H9 (cell line): ENCODE measurements at regions not wholly inside any gene's neighbourhood (a gene's known extent, or its start where the extent isn't known, plus 50 kb on each side); places are given as distances from the start of the nearest gene placed in this dataset.

ENCODE experiments used
- DNase-seq: peaks from one replicate; pipeline ENCODE4 v3.0.0-alpha.2; 2017
- H2AFZ ChIP-seq: one replicate; pipeline ENCODE4 v1.6.1; 2013; ENCODE audit warnings: mild to moderate bottlenecking, low read length, control low read depth, moderate library complexity
- H2AK5ac ChIP-seq: 2 replicates; pipeline ENCODE4 v1.6.1; 2013; ENCODE audit warnings: low read length, control low read depth, mixed read lengths; ENCODE audit not compliant: insufficient read length
- H2BK120ac ChIP-seq: one replicate; pipeline ENCODE4 v1.6.1; 2013; ENCODE audit warnings: low read depth, mild to moderate bottlenecking, low read length, control low read depth, inconsistent platforms; ENCODE audit not compliant: poor library complexity, severe bottlenecking
- H2BK12ac ChIP-seq: 2 replicates; pipeline ENCODE4 v1.6.1; 2013; ENCODE audit warnings: low read length, control low read depth, mixed read lengths, low read depth; ENCODE audit not compliant: insufficient read length
- H2BK15ac ChIP-seq: 2 replicates; pipeline ENCODE4 v1.6.1; 2013; ENCODE audit warnings: low read depth, low read length, control low read depth
- H2BK20ac ChIP-seq: one replicate; pipeline ENCODE4 v1.6.1; 2013; ENCODE audit warnings: low read depth, mild to moderate bottlenecking, low read length, control low read depth, inconsistent platforms; ENCODE audit not compliant: poor library complexity, severe bottlenecking
- H2BK5ac ChIP-seq: 2 replicates; pipeline ENCODE4 v1.6.1; 2013; ENCODE audit warnings: low read length, control low read depth, mixed read lengths; ENCODE audit not compliant: insufficient read length
- H3K14ac ChIP-seq: 2 replicates; pipeline ENCODE4 v1.6.1; 2013; ENCODE audit warnings: low read length, control low read depth; ENCODE audit not compliant: insufficient read depth
- H3K18ac ChIP-seq: 2 replicates; pipeline ENCODE4 v1.6.1; 2013; ENCODE audit warnings: low read depth, mild to moderate bottlenecking, mixed read lengths, low read length, control low read depth; ENCODE audit not compliant: insufficient read length
- H3K23ac ChIP-seq: 2 replicates; pipeline ENCODE4 v1.6.1; 2013; ENCODE audit warnings: low read length, control low read depth, mixed read lengths, low read depth; ENCODE audit not compliant: insufficient read length
- H3K23me2 ChIP-seq: 2 replicates; pipeline ENCODE4 v1.6.1; 2013; ENCODE audit warnings: low read depth, mild to moderate bottlenecking, mixed read lengths, low read length, control low read depth; ENCODE audit not compliant: insufficient read length, poor library complexity, severe bottlenecking
- H3K27ac ChIP-seq: 2 replicates; pipeline ENCODE4 v1.5.1; 2013; ENCODE audit warnings: low read length, control low read depth, mixed read lengths, low read depth; ENCODE audit not compliant: insufficient read length
- H3K27me3 ChIP-seq: 2 replicates; pipeline ENCODE4 v1.6.1; 2013; ENCODE audit warnings: low read length, control low read depth, inconsistent platforms; ENCODE audit not compliant: insufficient read depth
- H3K4ac ChIP-seq: 2 replicates; pipeline ENCODE4 v1.6.1; 2013; ENCODE audit warnings: low read depth, mild to moderate bottlenecking, control low read depth, inconsistent platforms, low read length, moderate library complexity
- H3K4me1 ChIP-seq: 2 replicates; pipeline ENCODE4 v1.6.1; 2013; ENCODE audit warnings: low read length, control low read depth, inconsistent platforms; ENCODE audit not compliant: insufficient read depth
- H3K4me2 ChIP-seq: 2 replicates; pipeline ENCODE4 v1.6.1; 2013; ENCODE audit warnings: low read length, control low read depth, mixed read lengths; ENCODE audit not compliant: insufficient read length, insufficient read depth
- H3K56ac ChIP-seq: 2 replicates; pipeline ENCODE4 v1.6.1; 2013; ENCODE audit warnings: low read depth, mild to moderate bottlenecking, mixed read lengths, low read length, control low read depth; ENCODE audit not compliant: insufficient read length
- H3K79me1 ChIP-seq: 2 replicates; pipeline ENCODE4 v1.6.1; 2013; ENCODE audit warnings: low read depth, mild to moderate bottlenecking, moderate library complexity, low read length, control low read depth, inconsistent platforms; ENCODE audit not compliant: insufficient read depth, poor library complexity, severe bottlenecking
- H3K79me2 ChIP-seq: 2 replicates; pipeline ENCODE4 v1.6.1; 2013; ENCODE audit warnings: low read length, control low read depth, inconsistent platforms; ENCODE audit not compliant: insufficient read depth
- H3K9ac ChIP-seq: 2 replicates; pipeline ENCODE4 v1.6.1; 2013; ENCODE audit warnings: low read length, control low read depth, mixed read lengths; ENCODE audit not compliant: insufficient read length; ENCODE audit errors: extremely low read depth
- H3K9me3 ChIP-seq: one replicate; pipeline ENCODE4 v1.6.1; 2013; ENCODE audit warnings: low read depth, low read length, inconsistent platforms; ENCODE audit not compliant: control insufficient read depth
- H3T11ph ChIP-seq: one replicate; pipeline ENCODE4 v1.6.1; 2013; ENCODE audit warnings: mild to moderate bottlenecking, low read length, control low read depth, inconsistent platforms
- H4K20me1 ChIP-seq: one replicate; pipeline ENCODE4 v1.6.1; 2013; ENCODE audit not compliant: control insufficient read depth, insufficient read length, insufficient read depth
- H4K5ac ChIP-seq: 2 replicates; pipeline ENCODE4 v1.6.1; 2013; ENCODE audit warnings: low read depth, mild to moderate bottlenecking, mixed read lengths, low read length, control low read depth; ENCODE audit not compliant: insufficient read length
- H4K8ac ChIP-seq: replicated peaks from 2 replicates; pipeline ENCODE4 v1.6.1; 2013; ENCODE audit warnings: low read length, control low read depth, mixed read lengths, low read depth; ENCODE audit not compliant: insufficient read length
- H4K91ac ChIP-seq: 2 replicates; pipeline ENCODE4 v1.6.1; 2013; ENCODE audit warnings: low read depth, mild to moderate bottlenecking, moderate library complexity, mixed read lengths, low read length, control low read depth; ENCODE audit not compliant: insufficient read length
- H3K27ac Mint-ChIP-seq, 3 experiments: 2 replicates in 2 of 3; 3 replicates in 1 of 3; pipeline ENCODE4 v1.8.0; 2020 to 2021; ENCODE audit warnings: mixed read lengths in 3 of 3, mild to moderate bottlenecking in 1 of 3, moderate library complexity in 1 of 3
- H3K27me3 Mint-ChIP-seq: 2 replicates; pipeline ENCODE4 v1.8.0; 2021; ENCODE audit warnings: low read depth, mild to moderate bottlenecking, moderate library complexity, mixed read lengths
- H3K36me3 Mint-ChIP-seq, 3 experiments: 2 replicates in 2 of 3; 3 replicates in 1 of 3; pipeline ENCODE4 v1.8.0; 2020 to 2021; ENCODE audit warnings: low read depth in 3 of 3, mixed read lengths in 3 of 3; ENCODE audit not compliant: insufficient read depth in 1 of 3
- H3K4me1 Mint-ChIP-seq, 2 experiments: 2 replicates each; pipeline ENCODE4 v1.8.0; 2020; ENCODE audit warnings: mixed read lengths in 2 of 2
- H3K4me3 Mint-ChIP-seq, 2 experiments: 2 replicates in 1 of 2; 3 replicates in 1 of 2; pipeline ENCODE4 v1.8.0; 2020 to 2021; ENCODE audit warnings: mild to moderate bottlenecking in 2 of 2, mixed read lengths in 2 of 2, moderate library complexity in 1 of 2
- H3K9me3 Mint-ChIP-seq, 2 experiments: 2 replicates in 1 of 2; 3 replicates in 1 of 2; pipeline ENCODE4 v1.8.0; 2020; ENCODE audit warnings: mild to moderate bottlenecking in 2 of 2, mixed read lengths in 2 of 2, moderate library complexity in 1 of 2
- CTCF ChIP-seq: fragments of 200-600 bp; sonication (generic); conservative IDR thresholded peaks from 3 replicates; pipeline ENCODE4 v1.8.0; 2021; ENCODE audit warnings: antibody characterized with exemption, mild to moderate bottlenecking
- WGBS: extraction: QIAGEN DNeasy Blood & Tissue Kit; methylation state at CpG from one replicate; pipeline ENCODE4 v1.1.7; 2013; ENCODE audit warnings: missing lambda C conversion rate, low lambda C conversion rate, mixed read lengths; ENCODE audit not compliant: insufficient read length; ENCODE audit errors: extremely low coverage; 5-methylcytosine and 5-hydroxymethylcytosine counted together

GRCh38 chr3:116963802-116964201 lies 254.2 kb downstream of the TUSC7 start:
- H3K23me2 ChIP-seq: no peaks in the 10 kb centered on the region
- H3K4me2 ChIP-seq: no peak overlapping the region
- H4K91ac ChIP-seq: no peak overlapping the region
- WGBS: no CpG with 5 or more reads among the region's 3 CpGs
- H4K20me1 ChIP-seq: no peaks in the 10 kb centered on the region
- no peak overlapping the region for H3K27ac ChIP-seq
- no peak for DNase-seq
- no peak overlapping the region for H3K56ac ChIP-seq
- no peak overlapping the region for H3K4ac ChIP-seq
- no peak overlapping the region for H3K27ac Mint-ChIP-seq
- no peaks in the 10 kb centered on the region for H3K79me2 ChIP-seq
- H2BK15ac ChIP-seq: no peak overlapping the region
- H3K23ac ChIP-seq: no peak overlapping the region
- H3K18ac ChIP-seq: no peak overlapping the region
- H3K14ac ChIP-seq: no peak overlapping the region
- H4K8ac ChIP-seq: no peak overlapping the region
- H2BK12ac ChIP-seq: no peak overlapping the region
- no peaks in the 10 kb centered on the region for H3K27me3 ChIP-seq
- no peak overlapping the region for H2BK5ac ChIP-seq
- H3K4me3 Mint-ChIP-seq: no peak overlapping the region
- H4K5ac ChIP-seq: no peak overlapping the region
- no peak overlapping the region for H2AK5ac ChIP-seq
- H3K9me3 Mint-ChIP-seq: no peaks in the 10 kb centered on the region; a peak in 1 of 5 replicates
- H3K79me1 ChIP-seq: no peaks in the 10 kb centered on the region
- H2AFZ ChIP-seq: no peak overlapping the region
- TF ChIP-seq CTCF: no peak
- no peak overlapping the region for H2BK20ac ChIP-seq
- H3K9me3 ChIP-seq: no peaks in the 10 kb centered on the region
- H2BK120ac ChIP-seq: no peak overlapping the region
- H3T11ph ChIP-seq: no peak overlapping the region
- no peaks in the 10 kb centered on the region for H3K36me3 Mint-ChIP-seq
- H3K4me1 Mint-ChIP-seq: peaks cover 3 to 7% of the 10 kb centered on the region in 2 experiments; a peak in 2 of 4 replicates
- H3K9ac ChIP-seq: no peak overlapping the region
- H3K4me1 ChIP-seq: no peaks in the 10 kb centered on the region
- no peaks in the 10 kb centered on the region for H3K27me3 Mint-ChIP-seq
